OCI-M1 (cell line): ENCODE measurements at regions not wholly inside any gene's neighbourhood (a gene's known extent, or its start where the extent isn't known, plus 50 kb on each side); places are given as distances from the start of the nearest gene placed in this dataset.
A peak's percentile ranks its signal among the peaks of the same experiment; 100 is the strongest.
"Not testable (repeated sequence)": the region's sequence is repeated elsewhere in the genome, so short reads cannot be mapped to it uniquely, and the experiment has no call there.

Experiments
- DNase-seq: peaks from one replicate; lab custom pipeline; 2025; lab: John Stamatoyannopoulos, UW

DNA sequence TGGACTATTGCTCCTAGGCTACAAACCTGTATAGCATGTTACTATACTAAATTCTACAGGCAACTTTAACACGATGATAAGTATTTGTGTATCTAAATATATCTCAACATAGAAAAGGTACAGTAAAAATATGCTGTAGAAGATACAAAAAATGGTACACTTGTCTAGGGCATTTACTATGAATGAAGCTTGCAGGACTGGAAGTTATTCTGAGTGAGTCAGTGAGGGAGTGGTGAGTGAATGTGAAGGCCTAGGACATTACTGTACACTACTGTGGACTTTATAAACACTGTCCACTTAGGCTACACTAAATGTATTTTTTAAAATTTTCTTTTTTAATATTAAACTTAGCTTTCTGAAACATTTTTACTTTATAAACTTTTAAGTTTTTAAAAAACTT, 140.5 kb upstream of the SGO1 start:
- no peak for DNase-seq

DNA sequence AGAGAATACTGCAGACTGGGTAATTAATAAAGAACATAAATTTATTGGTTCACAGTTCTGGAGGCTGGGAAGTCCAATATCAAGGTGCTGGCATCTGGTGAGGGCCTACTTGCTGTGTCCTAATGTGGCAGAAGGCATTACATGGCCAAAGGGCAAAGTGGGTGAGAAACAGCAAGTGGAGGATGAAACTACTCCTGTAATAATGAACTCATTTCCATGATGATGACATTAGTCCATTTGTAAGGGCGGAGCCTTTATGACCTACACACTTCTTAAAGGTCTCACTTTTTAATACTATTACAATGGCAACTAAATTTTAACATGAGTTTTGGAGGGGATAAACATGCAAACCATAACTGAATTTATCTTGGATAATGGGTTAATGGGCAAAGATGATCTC, 139.6 kb upstream of the SGO1 start:
- DNase-seq = no peak

DNA sequence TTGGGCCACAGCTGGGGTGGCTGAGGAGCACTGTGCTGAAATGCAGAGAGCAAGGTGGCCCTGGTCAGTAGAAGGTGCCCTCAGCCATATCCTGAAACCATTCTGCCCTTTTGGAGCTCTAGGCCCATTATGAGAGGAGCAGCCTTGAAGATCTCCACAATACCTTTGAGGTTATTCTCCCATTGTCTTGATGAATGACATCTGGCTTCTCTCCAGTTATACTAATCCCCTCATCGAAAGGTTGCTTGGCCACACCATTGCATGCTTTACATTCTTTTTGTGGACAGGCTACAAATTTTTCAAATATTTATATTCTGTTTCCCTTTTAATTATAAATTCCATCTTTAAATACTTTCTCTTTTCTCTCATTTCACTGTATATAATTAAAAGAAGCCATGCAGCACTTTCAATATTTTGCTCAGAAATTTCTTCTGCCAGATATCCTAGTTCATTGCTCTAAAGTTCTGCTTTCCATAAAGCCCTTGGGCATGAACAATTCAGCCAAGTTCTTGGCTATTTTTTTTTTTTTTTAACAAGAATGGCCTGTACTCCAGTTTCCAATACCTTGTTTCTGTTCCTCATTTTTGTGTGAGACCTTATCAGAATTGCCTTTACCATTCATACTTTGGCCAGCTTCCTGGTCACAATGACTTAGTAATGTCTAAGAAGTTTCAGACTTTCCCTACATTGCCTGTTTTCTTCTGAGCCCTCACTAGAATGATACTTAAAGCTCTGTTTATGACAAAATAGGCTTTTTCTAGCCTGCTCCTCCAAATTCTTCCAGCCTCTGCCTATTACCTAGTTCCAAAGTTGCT, 138.9 kb upstream of the SGO1 start:
- DNase-seq = peak; percentile 89

DNA sequence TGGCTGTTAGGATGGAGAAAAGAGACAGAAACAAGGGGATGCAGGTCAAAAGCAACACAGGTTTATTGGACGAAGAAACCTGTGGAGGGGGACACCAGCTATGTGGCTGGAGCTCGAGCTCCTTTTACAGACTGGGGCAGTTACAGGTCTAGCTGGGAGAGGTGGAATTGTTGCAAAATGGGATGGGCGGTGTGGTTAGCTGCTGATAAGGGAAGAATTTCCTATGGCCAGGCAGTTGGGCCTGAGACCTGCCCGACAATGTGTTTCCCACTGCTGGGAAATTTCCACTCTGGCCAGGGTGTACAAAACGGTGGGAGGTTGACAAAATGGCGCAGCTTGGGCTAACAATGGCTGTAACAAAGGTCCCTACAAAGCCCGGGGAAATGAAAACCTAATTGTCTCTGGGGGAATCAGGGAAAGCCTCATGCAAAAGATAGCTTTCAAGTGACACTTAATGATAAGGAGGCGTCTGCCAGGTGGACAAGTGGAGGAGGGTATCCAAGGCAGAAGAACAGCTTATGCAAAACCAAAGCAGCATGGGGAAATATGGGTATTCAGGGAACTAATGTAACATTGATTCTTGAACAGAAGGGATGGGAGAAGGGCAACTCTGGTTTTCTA, 137.4 kb upstream of the SGO1 start:
- no peak for DNase-seq

DNA sequence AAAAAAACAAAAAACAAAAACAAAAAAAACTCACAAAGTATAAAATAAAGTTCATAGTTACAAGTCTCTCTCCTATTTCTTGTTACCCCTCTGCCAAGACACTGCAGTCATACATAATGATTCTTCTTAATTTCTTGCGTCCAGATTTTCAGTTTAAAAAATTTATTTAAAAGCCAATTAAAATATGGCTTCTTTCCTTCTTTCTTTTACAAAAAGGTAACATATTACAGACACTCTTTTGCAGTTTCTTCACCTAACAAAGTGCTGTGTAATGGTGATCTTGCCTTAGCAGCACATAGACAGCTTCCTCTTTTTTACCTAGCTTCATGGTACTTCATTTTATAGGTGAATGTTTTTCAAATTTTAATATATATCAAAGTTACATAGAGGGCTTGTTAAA, 136.1 kb upstream of the SGO1 start:
- DNase-seq = peak; percentile 73

DNA sequence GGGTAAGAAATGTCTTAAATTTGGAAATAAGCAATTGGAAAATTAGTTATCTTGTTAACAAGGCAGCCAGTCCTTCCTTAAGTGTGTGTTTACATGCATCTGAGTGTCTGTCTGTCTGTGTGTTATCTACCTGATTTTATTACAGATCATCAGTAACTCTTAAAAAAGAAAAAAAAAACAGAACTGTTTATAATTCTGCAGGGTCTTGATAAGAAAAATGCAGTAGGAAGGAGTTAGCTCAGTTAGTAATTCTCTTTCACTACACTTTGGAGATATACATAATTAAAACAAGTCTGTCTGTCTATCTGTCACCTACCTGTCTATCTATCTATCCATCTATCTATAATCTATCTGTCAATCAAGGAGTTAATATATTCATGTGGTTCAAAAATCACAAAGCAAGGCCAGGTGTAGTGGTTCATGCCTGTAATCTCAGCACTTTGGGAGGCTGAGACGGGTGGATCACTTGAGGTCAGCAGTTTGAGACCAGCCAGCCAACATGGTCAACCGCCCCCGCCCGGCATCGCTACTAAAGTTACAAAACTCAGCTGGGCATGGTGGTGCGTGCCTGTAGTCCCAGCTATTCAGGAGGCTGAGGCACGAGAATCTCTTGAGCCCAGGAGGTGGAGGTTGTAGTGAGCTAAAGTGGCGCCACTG, 135.5 kb upstream of the SGO1 start:
- peak; percentile 25 for DNase-seq

DNA sequence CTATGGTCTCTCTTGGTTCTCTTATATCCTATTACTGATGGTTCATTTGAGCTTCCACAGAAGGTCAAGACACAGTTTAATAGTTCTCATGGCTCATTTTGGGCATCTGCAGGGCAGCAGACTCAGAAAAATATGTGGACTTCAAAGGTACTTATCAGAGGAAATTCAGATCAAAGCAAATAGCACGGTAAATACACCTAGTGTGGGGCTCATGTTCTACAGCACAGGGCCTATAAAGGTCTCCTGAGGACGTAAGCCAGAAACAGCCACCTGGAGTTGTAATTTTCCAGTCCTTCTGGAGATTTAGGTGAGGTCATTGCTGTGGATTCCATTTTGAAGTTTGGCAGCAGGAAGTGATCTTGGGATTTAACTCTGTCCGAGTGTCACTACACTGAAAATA, 134.5 kb upstream of the SGO1 start:
- no peak for DNase-seq

DNA sequence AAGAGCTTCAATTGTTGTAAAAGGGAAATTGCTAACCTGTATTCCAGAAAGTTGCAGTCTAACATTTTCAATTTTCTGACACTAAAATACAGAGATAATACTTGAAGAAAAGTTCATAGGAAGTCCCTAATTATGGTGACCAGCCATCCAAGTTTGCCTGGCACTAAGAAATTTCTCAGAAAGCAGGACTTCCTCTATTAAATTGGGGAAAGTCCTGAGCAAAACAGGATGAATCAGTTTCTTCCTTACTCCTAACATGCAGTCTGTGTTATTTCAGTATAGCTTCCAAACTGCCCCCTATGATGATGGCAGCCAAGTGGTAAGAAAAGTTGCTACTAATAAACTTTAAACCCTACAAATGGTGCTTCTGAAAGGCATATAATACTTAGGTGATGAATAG, 133.5 kb upstream of the SGO1 start:
- DNase-seq = no peak

DNA sequence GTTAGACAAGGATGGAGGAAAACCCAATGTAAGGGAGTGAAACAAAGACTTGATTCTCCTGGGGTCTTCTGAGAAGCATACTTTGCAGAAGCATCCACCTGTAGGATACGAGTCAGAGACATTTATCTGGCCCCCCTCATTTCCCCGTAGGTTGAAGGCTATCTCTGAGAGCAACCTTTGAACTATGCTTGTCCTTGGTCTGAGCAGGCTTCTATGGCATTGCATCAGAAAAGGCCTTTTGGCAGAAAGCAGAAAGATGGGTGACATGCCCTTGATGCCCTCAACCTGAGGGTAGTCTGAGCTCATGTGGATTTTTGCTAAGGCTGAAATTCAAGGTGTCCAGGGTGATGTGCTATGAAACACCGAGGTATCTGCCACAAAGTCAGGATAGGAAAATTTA, 131.6 kb upstream of the SGO1 start:
- no peak for DNase-seq

DNA sequence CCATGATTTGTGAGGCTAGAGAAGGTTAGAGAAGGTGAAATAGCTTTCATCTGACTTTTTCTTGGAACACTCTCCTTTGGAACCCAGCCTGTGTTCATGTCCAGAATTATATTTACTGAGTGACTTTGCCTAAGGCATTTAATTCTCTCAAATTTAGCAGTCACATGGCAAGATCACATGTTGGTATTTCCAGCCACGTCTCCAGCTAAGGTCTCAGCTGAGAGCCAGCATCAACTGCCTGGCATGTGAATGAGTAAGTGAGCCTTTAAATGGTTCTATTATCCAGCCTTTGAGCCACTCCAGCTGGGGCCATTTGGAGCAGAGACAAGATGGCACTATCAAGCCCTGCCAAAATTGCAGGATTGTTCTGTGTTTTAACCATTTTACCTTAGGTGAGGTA, 130.2 kb upstream of the SGO1 start:
- no peak for DNase-seq

DNA sequence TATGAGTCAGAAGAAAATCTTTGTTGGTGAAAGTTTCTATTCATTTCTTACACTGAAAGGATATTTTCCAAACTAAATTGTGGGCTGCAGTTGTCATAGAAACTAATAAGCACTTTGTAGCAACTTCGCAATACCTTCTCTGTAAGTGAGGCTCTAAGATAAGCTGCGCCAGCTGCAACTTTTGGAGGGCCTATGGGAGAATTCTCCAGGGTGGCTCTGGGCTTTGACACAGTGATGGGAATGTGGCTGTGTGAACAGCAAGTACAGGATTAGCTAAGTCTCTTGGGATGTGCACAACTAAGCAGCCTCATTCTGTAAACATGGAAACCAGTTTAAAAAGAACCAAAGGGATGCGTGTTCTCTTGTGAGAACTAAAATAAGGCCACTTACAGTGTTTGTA, 124.6 kb upstream of the SGO1 start:
- DNase-seq = no peak

DNA sequence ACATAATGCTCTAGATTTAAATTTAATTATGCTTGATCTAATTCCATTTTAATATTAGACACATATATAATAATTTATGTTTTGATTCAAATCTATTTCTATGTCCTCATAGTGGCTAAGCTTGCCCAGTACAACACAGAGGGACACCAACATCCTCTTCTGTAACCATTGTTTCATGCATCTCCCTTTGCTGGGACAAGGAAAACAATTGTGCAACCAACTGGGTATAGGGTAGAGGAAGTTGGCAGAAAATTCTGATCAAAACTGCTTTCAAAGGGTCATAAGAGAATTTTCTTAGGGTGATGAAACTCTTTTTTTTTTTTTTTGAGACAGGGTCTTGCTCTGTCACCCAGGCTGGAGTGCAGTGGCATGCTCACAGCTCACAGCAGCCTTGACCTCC, 121.4 kb upstream of the SGO1 start:
- DNase-seq = no peak

DNA sequence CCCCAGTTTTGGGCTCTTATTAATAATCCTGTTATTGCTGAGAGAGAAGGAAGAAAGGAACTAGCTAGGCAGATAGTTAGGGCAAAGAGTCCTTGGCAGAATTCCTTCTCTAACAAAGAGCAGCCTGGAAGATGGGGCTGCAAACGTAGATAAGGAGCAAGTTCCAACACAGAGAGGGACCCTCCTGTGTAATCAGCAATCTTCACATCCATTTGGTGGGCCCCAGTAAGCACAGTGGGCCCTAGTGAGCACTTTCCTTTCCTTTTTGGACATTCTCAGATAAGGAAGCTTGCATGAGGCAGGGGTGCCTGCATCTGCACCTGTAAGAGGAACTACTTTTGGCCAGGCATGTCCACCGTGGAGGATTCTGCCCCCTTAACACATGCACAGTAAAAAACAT, 119.6 kb upstream of the SGO1 start:
- DNase-seq = no peak

DNA sequence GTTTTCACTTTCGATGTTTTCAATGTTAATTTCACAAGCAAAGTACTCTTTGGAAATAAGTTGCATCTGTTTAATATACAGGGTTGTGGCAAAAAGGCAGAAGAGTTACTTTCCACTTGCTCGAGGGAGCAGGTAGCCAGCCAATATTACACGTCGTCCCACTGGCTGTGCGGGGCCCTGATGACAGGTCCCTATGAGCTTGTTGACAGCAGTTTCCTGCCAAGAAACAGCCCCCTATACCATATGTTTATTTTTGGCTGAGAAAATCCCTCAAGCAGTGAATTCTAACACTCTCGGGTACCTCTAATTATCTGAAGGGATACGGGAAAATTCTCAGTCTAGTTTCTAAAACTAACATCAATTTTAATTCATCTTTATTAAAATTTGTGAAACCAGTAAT, 116.8 kb upstream of the SGO1 start:
- no peak for DNase-seq

DNA sequence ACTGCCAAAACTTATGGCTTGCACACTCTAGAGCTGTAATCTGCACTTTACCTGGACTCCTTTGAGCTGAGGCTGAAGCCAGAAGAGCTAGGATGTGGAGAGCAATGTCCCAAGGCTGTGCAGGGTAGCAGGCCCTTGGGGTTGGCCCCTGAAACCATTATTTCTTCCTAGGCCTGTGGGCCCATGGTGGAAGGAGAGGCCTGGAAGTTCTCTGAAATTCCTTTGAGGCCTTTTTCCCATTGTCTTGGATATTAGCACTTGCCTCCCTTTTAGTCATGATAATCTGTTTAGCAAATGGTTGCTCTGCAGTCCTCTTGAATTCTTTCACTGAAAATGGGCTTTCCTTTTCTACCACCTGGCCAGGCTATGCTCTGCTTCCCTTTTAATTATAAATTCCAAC, 102.0 kb upstream of the SGO1 start:
- DNase-seq = no peak

DNA sequence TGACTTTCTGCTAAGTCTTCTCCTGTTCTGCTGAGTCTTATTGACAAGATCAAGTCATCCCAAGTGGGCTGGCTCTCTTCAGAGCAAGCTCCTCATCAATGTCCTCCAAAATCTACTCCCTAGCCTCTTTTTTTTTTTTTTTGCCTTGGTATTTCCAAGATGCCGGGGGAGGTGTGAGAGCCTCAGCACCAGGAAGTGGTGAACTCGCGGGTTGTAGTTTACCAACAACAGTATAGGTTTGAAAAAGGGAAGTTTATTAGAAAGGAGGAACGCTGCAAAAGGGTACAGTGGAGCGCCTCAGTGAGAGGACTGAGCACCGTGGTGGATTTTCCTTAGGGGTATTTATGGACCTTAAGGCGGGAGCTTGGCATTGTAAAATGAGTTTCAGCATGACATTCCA, 94.3 kb upstream of the SGO1 start:
- DNase-seq = peak; percentile 54

DNA sequence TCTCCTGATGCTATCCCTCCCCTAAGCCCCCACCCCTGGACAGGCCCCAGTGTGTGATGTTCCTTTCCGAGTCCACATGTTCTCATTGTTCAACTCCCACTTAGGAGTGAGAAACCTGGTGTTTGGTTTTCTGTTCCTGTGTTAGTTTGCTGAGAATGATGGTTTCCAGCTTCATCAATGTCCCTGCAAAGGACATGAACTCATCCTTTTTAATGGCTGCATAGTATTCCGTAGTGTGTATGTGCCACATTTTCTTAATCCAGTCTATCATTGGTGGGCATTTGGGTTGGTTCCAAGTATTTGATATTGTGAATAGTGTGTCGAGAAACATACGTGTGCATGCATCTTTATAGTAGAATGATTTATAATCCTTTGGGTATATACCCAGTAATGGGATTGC, 80.0 kb upstream of the SGO1 start:
- DNase-seq = not testable (repeated sequence)

DNA sequence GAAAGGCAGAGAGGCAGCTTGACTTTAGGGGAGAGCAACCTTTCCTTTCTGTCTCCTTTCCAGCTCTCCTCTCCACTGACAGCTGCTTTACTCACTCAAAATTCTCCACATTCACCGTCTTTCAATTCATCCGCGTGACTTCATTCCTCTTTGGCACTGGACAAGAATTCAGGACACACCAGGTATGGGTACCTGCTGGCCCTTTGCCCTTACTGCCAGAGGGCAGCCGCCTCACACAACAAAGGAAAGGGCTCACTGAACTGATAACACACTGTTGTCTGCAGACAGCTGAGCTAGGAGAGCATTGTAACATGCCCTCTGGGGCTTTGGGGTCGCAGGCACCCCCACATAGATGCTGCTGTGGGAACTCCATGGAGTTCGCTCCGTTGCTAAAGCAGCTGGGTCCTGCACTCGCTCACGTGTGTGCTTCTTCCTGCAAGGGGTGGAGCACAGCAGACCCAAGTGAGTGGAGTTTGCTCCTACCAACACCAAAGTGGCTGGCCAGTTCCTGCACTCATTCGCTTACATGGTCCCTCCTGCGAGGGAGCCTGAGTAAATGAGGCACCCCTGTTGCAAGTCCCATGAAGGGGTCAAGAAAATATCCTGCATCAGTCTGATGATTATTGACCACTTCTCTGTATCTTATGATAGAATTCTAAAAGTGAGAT, 79.0 kb upstream of the SGO1 start:
- no peak for DNase-seq

DNA sequence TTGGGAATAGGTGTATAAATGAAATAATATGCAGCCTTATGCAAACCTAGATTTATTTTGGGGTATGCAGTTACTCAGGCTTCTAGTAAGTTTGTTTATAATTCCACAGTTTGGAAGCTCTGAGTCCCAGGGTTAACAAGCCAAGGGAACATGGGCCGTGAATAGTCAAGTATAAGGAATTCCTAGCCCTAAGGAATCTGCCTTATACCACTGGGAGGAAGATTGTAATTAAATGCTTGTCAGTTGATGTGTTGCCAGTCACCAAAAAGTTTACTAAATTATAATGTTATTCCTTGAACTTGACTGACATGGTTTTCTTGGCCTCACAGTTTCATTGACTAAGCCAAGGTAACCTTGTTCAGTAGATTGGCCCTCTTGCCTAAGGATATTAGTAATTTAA, 72.4 kb upstream of the SGO1 start:
- no peak for DNase-seq

DNA sequence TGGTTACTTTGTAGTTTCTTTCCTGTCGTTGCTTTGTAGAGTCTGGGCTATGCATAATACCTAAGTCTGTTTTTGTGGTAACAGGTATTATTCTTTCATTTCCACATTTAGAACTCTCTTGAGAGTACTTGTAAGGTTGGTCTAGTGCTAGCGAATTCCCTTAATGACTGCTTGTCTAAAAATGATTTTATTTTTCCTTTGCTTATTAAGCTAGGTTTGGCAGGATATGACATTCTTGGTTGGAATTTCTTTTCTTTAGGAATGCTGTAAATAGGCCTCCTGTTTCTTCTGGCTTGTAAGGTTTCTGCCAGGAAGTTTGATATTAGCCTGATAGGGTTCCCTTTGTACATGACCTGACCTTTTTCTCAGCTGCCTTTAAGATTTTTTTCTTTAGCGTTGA, 70.1 kb upstream of the SGO1 start:
- no peak for DNase-seq

DNA sequence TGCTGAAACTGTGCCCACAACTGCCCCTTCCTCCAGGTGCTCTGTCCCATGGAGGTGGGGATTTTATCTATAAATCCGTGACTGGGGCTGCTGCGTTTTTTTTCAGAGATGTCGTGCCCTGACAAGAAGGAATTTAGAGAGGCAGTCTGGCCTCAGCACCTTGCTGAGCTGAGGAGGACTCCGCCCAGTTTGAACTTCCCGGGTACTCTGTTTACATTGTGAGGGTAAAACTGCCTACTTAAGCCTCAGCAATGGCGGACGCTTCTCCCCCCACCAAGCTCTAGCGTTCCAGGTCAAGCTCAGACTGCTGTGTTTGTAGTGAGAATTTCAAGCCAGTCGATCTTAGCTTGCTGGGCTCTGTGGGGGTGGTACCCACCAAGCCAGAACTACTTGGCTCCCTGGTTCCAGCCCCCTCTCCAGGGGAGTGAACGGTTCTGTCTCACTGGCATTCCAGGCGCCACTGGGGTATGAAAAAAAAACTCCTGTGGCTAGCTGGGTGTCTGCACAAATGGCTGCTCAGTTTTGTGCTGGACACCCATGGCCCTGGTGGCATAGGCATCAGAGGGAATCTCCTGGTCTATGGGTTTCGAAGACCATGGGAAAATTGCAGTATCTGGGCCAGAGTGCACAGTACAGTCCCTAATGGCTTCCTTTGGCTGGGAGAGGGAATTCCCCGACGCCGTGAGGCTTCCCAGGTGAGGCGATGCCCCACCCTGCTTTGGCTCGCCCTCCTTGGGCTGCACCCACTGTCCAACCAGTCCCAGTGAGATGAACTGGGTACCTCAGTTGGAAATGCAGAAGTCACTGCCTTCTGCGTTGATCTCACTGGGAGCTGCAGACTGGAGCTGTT, 68.5 kb upstream of the SGO1 start:
- no peak for DNase-seq

DNA sequence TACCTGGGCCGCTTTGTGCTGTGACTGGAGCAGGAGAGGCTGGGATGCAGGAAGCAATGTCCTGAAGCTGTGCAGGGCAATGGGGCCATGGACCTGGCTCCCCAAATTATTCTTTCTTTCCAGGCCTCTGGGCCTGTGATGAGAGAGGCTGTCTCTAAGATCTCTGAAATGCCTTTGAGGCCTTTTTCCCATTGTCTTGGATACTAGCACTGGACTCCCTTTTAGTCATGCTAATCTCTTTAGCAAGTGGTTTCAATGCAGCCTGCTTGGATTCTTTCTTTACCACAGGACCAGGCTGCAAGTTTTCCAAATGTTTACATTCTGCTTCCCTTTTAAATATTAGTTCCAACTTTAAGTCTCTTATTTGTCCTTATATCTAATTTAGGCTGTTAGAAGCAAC, 64.8 kb upstream of the SGO1 start:
- DNase-seq = no peak
